Esophagus mucosa (tissue), 1 donor: ENCODE measurements at regions not wholly inside any gene's neighbourhood (a gene's known extent, or its start where the extent isn't known, plus 50 kb on each side); places are given as distances from the start of the nearest gene placed in this dataset.

Experiments used
- ATAC-seq: fragments of 200-7000 bp; cut with Tn5 transposase; one replicate; pipeline ENCODE4 v1.9.1; 2020
- donor health status: DM: yes; HTN: yes; CAD: no.

GRCh38 chr4:166655231-166655630 lies 579.1 kb downstream of the SPOCK3 start:
- ATAC-seq: no peak

GRCh38 chr4:166655705-166656104 lies 578.6 kb downstream of the SPOCK3 start:
- no peak for ATAC-seq

DNA sequence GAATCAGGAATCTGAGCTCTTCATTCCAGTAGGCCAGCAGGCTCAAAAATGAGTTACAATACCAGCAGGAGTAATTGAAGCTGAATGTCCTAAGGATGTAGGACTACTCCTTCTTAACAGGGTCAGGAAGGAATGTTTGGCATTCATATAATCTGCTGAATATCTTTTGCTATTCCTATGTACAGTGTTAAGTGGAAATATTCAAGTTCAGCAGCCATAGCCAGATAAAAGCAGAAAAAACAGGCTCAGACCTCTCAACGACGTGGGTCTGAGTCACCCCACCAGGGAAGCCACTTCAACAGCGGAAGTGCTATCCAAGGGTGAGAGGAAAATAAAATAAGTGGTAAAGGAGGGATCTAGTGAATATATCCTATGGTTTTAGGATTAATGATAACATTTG lies 577.0 kb downstream of the SPOCK3 start:
- ATAC-seq: no peak

- ATAC-seq: no peak
Measured at GRCh38 chr4:166658585-166658984, 575.7 kb downstream of the SPOCK3 start.

- ATAC-seq: no peak
Measured at GRCh38 chr4:166662266-166662843, 571.9 kb downstream of the SPOCK3 start.

DNA sequence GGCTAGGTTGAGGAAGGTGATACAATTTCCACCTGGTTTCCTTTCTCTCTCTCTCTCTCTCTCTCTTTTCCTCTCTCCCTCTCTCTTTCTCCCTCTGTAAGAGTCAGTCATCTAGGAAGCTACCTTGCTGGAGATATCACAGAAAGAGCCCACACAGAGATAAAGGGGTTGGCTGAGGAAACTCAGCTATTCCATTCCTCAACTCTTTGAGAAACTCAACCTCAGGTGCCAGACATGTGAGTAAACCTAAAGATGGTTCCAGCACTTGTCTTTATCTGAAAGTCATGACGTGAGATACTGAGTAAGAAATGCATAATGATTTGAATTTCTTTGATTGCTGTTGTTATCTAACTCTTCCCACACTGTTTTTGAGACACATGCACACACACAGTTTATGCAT lies 564.0 kb downstream of the SPOCK3 start:
- no peak for ATAC-seq

GRCh38 chr4:166673911-166674310 lies 560.4 kb downstream of the SPOCK3 start:
- ATAC-seq: no peak

DNA sequence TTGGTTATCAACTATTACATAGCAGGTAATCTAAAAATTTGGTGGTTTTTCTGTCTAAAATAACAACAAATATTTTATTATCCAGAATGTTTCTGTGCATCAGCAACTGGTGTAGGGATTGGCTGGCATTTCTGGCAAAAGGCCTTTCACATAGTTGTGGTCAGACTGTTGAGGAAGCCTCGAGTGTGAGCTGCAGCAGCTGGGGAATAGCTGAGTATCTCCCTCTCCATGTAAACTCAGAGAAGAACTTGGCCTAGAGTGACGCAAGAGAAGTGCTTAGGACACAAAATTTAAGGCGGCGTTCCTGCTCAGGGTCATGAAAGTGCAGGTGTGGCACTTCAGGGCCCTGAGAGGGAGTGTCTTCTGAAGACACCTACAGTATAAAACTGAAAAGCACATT lies 558.9 kb downstream of the SPOCK3 start:
- no peak for ATAC-seq

DNA sequence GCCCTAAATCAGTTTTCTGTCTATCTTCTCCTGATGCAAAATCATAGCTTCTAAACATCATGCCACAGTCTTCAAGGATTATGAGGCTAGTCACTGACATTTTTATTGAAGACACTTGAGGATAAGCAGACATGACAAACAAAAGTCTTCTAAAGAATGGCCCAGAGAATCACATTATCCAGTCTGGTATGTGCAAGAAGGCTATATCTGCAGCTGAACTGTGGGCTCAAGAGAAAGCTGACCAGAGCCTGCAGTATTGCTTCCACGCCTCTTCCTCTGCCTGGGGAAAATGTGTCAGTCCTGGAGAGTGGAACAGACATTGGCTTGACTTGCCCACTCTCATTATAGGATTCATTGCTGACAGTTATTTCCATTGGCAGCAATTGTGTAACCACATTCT lies 553.5 kb downstream of the SPOCK3 start:
- no peak for ATAC-seq

DNA sequence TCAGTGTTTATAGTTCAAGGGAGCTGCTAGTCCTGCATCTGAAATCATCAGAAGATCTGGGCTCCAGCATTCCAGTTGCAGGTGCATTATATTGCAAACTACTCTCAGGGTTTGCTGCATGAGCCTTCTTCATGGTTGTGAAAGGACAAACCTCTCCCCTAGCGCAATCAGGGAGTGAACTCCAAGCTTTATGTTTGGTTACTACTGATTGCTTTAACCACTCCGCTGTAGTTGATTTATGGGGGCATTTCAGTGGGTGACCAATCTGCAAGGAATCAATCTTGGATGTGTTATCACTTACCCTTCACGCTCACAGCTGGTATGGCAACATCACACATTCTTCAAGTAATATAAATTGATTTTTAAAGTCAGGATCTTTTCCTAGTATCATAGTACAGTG lies 552.1 kb downstream of the SPOCK3 start:
- no peak for ATAC-seq
